ENCODE measurements at regions not wholly inside any gene's neighbourhood (a gene's known extent, or its start where the extent isn't known, plus 50 kb on each side); places are given as distances from the start of the nearest gene placed in this dataset.

DNA sequence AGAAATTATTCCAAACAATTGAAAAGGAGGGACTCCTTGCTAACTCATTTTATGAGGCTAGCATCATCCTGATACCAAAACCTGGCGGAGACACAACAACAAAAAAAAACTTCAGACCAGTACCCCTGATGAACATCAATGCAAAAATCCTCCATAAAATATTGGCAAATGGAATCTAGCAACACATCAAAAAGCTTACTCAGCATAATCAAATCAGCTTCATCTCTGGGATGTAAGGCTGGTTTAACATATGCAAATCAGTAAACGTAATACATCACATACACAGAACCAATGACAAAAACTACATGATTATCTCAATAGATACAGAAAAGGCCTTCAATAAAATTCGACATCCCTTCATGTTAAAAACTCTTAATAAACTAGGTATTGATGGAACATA lies 440.1 kb downstream of the NUF2 start:
- TF ChIP-seq, protein P1, sequence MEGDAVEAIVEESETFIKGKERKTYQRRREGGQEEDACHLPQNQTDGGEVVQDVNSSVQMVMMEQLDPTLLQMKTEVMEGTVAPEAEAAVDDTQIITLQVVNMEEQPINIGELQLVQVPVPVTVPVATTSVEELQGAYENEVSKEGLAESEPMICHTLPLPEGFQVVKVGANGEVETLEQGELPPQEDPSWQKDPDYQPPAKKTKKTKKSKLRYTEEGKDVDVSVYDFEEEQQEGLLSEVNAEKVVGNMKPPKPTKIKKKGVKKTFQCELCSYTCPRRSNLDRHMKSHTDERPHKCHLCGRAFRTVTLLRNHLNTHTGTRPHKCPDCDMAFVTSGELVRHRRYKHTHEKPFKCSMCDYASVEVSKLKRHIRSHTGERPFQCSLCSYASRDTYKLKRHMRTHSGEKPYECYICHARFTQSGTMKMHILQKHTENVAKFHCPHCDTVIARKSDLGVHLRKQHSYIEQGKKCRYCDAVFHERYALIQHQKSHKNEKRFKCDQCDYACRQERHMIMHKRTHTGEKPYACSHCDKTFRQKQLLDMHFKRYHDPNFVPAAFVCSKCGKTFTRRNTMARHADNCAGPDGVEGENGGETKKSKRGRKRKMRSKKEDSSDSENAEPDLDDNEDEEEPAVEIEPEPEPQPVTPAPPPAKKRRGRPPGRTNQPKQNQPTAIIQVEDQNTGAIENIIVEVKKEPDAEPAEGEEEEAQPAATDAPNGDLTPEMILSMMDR (IDR thresholded peaks at IDR 0.05; ENCODE audit: insufficient read depth, low read length), result no peak
- TF ChIP-seq POLR2AphosphoS5 (IDR thresholded peaks at IDR 0.05; ENCODE audit: low read depth) (no peak), GABPA (IDR thresholded peaks at IDR 0.05; ENCODE audit: low read depth) (no peak), SPI1 (IDR thresholded peaks at IDR 0.05; ENCODE audit: borderline replicate concordance, low read depth) (no peak)
- TF ChIP-seq, protein P2, sequence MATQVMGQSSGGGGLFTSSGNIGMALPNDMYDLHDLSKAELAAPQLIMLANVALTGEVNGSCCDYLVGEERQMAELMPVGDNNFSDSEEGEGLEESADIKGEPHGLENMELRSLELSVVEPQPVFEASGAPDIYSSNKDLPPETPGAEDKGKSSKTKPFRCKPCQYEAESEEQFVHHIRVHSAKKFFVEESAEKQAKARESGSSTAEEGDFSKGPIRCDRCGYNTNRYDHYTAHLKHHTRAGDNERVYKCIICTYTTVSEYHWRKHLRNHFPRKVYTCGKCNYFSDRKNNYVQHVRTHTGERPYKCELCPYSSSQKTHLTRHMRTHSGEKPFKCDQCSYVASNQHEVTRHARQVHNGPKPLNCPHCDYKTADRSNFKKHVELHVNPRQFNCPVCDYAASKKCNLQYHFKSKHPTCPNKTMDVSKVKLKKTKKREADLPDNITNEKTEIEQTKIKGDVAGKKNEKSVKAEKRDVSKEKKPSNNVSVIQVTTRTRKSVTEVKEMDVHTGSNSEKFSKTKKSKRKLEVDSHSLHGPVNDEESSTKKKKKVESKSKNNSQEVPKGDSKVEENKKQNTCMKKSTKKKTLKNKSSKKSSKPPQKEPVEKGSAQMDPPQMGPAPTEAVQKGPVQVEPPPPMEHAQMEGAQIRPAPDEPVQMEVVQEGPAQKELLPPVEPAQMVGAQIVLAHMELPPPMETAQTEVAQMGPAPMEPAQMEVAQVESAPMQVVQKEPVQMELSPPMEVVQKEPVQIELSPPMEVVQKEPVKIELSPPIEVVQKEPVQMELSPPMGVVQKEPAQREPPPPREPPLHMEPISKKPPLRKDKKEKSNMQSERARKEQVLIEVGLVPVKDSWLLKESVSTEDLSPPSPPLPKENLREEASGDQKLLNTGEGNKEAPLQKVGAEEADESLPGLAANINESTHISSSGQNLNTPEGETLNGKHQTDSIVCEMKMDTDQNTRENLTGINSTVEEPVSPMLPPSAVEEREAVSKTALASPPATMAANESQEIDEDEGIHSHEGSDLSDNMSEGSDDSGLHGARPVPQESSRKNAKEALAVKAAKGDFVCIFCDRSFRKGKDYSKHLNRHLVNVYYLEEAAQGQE (IDR thresholded peaks at IDR 0.05; ENCODE audit: insufficient replicate concordance, low read depth), result no peak

Measured in HL-60 (cell line).